ENCODE measurements at regions not wholly inside any gene's neighbourhood (a gene's known extent, or its start where the extent isn't known, plus 50 kb on each side); places are given as distances from the start of the nearest gene placed in this dataset.
"Not testable (repeated sequence)": the region's sequence is repeated elsewhere in the genome, so short reads cannot be mapped to it uniquely, and the experiment has no call there.

DNA sequence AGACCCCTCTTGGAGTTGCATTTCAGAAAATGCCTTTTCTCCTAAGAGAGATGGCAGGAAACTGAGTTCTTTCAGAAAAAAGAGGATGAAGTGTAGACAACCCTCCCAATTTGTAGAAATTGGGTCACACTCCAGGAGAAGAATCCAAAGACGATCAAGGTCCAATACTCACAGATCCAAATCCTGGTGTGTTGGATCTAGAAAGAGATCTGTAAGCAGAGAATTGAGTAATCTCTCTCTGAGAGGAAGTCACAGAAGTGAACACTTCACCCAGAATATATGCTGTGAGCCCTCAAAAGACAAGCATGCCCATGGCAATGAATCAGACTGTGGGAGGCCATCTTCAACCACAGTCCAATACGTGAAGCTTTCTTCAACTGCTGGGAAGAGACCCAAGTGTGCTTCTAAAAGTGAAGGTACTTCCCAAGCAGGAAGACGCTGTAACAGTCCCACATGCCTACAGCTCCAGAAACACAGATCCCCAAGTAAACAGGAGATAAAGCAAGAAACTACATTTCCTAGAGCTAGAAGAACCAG is 182.7 kb downstream of the SMC2 start:
- DNase-seq: no peak

GRCh38 chr9:104278929-104279496 is 184.9 kb downstream of the SMC2 start:
- DNase-seq: no peak

DNA sequence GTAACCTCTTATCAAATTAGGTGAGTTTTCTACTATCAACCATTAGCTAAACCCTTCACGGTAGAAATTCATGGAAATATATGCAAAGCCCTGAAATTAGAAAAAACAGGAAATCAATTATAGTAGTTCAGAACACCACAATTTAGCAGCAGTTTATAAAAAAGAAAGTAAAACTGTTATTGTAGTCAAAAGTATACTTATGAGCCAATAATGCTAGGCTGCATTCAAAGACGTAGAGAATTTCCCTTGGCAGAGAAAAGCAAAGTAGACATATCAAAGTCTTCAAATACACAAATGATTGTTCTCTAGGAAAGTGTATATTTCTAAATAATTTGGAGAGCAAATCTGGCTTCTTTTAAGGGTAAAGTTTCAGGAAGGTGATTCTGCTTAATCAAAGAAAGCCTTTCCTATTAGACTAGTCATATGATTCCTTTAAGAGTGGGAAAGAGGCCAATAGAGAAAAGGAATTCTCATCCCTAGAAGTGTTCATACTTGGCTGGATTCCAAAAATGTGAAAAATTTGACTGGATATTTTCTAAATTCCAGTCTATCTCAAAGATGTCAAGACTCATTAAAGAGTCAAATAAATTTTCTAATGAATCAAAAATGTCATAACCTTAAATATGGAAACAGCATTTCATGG is 185.5 kb downstream of the SMC2 start:
- no peak for DNase-seq

GRCh38 chr9:104280178-104280560 is 186.1 kb downstream of the SMC2 start:
- DNase-seq: no peak

DNA sequence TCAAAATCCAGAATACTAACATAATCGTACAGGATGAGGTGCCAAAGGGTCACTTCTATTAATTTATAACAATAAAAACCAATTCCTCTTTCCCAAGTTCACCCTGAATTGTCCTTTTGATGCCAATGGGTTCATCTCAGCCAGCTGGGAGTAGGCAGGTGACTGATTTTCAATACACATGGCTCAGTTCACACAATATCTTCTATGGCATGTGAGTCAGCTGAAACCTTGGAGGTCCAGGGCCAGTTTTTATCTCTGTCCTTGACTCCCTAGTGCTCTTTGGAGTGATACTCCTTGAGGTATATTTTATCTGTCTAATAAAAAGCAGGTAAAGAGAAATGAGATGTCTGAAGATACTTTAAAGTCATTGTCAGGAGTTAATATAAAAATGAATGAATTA is 186.6 kb downstream of the SMC2 start:
- no peak for DNase-seq

DNA sequence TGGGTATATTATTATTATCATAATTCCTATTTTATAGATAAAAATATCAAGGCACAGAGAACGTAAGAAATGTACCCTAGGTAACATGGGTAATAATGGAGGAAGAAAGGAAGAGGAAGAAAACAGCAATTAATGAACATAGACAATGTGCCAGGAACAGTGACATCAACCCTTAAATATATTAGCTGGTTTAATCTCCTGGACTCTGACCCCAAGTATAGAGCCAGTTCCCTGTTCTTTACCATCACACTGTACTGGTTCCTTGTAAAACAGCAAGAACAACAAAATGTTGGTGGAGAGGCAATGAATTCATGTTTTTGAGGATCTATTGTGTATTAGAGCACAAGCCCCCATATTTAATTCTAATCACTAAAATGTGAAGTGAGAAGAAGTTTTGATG is 192.1 kb downstream of the SMC2 start:
- DNase-seq: no peak

- no peak for DNase-seq
Measured at GRCh38 chr9:104286799-104287198, 192.7 kb downstream of the SMC2 start.

DNA sequence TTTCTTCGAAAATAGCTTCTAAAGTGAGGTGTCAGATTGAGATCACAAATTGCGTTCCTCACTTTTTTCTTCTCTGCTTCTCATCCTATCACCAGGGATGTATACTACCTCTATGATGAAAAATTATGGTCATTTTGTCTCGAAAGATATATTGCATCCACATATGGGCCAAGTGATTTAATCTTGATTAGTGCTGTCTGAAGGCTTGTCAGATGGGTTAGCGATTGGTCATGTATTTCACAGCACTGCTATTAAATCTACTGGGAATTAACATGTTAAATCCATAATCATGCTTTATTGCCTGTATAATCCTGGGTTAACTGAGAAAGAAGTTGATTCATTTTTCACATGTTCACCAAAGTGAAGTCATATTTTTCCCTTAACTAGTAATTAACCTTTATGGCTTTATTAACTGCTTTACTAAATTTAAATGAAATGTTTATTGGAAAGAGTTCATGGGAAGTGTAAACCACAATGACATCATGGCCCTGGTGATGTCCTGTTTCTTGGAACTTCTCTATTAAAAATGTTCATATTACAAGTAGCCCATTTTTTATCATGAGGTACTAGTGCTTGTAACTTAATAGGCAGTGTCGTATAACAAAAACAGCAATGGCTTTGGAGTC is 193.3 kb downstream of the SMC2 start:
- no peak for DNase-seq

GRCh38 chr9:104293877-104294276 is 199.8 kb downstream of the SMC2 start:
- no peak for DNase-seq

DNA sequence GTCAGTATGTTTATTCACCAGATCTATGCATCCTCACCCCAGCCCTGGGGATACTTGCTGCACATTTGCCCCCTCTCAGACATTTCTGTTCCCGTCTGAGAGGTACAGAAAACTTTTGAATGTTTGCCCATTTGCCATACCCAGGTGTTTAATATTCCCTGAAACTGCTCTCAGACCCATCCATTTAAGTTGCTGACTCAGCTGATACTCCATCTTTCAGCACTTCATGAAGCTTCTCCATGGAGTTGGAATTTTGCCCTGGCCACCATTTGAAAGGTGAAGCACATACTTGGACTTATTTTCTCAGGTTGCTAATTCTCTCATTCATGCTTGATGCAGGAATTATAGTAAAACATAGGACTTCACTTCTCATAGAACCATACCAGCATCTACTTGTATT is 203.9 kb upstream of the OR13F1 start:
- no peak for DNase-seq

- no peak for DNase-seq
Measured at GRCh38 chr9:104301755-104302154, 202.3 kb upstream of the OR13F1 start.

- no peak for DNase-seq
Measured at GRCh38 chr9:104302775-104303174, 201.3 kb upstream of the OR13F1 start.

DNA sequence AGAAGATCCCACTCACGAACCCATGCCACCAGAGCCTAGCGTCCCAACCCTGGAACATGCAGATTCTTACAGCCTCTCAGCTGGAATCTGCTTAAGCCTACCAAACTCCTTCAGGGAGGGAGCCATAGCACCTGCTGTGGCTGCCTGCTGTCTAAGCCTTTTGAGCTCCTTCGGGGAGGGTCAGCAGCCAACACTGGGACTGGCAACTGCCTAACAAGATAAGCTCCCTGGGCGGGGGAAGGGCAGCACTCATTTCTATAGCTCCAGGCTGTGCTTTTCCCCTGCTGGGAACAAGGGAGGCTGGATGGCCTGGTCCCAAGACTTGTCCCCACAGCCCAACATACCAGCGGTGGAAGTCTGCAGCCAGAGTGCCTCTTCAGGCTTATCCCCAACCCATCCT is 199.1 kb upstream of the OR13F1 start:
- no peak for DNase-seq

GRCh38 chr9:104313396-104314110 is 190.5 kb upstream of the OR13F1 start:
- no peak for DNase-seq

DNA sequence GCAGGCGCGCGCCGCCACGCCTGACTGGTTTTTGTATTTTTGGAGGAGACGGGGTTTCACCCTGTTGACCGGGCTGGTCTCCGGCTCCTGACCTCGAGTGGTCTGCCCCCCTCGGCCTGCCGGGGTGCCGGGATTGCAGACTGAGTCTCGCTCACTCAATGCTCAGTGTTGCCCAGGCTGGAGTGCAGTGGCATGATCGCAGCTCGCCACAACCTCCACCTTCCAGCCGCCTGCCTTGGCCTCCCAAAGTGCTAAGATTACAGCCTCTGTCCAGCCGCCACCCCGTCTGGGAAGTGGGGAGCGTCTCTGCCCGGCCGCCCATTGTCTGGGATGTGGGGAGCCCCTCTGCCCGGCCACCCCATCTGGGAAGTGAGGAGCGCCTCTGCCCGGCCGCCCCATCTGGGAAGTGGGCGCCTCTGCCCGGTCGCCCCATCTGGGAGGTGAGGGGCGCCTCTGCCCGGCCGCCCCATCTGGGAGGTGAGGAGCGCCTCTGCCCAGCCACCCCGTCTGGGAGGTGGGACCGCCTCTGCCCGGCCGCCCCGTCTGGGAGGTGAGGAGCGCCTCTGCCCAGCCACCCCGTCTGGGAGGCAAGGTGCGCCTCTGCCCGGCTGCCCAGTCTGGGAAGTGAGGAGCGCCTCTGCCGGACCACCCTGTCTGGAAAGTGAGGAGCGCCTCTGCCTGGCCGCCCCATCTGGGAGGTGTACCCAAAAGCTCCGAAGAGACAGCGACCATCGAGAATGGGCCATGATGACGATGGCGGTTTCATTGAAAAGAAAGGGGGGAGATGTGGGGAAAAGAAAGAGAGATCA is 187.7 kb upstream of the OR13F1 start:
- DNase-seq: not testable (repeated sequence)

GRCh38 chr9:104319198-104319597 is 184.9 kb upstream of the OR13F1 start:
- DNase-seq: no peak

- DNase-seq: no peak
Measured at GRCh38 chr9:104319685-104320084, 184.4 kb upstream of the OR13F1 start.

- DNase-seq: no peak
Measured at GRCh38 chr9:104322596-104322995, 181.5 kb upstream of the OR13F1 start.

GRCh38 chr9:104323967-104324694 is 179.9 kb upstream of the OR13F1 start:
- not testable (repeated sequence) for DNase-seq

GRCh38 chr9:104326912-104327311 is 177.2 kb upstream of the OR13F1 start:
- no peak for DNase-seq

GRCh38 chr9:104329245-104329644 is 174.8 kb upstream of the OR13F1 start:
- no peak for DNase-seq

GRCh38 chr9:104330841-104331240 is 173.2 kb upstream of the OR13F1 start:
- DNase-seq: no peak
